Activated T-helper 9 cell treated with anti-CD3 and anti-CD28 coated beads, Interleukin-2, amount 50 U/mL, for 16 hours (primary cell): ENCODE measurements at regions not wholly inside any gene's neighbourhood (a gene's known extent, or its start where the extent isn't known, plus 50 kb on each side); places are given as distances from the start of the nearest gene placed in this dataset.
"Not testable (repeated sequence)": the region's sequence is repeated elsewhere in the genome, so short reads cannot be mapped to it uniquely, and the experiment has no call there.

ENCODE experiments used
- DNase-seq: peaks from one replicate; pipeline ENCODE4 v3.0.0-alpha.2; 2020; ENCODE audit warnings: low read depth

- no peak for DNase-seq
These were observed 68.4 kb upstream of the SSBP3 start for GRCh38 chr1:54474310-54475251.

GRCh38 chr1:54471588-54471987 lies 65.4 kb upstream of the SSBP3 start:
- DNase-seq, result no peak

GRCh38 chr1:54469444-54469843 lies 63.2 kb upstream of the SSBP3 start:
- not testable (repeated sequence) for DNase-seq

GRCh38 chr1:54468288-54469084 lies 62.3 kb upstream of the SSBP3 start:
- DNase-seq, result not testable (repeated sequence)

GRCh38 chr1:54465351-54465811 lies 59.2 kb upstream of the SSBP3 start:
- DNase-seq, result no peak

- DNase-seq, result no peak
These were observed 58.4 kb upstream of the SSBP3 start for GRCh38 chr1:54464477-54465146.

- no peak for DNase-seq
These were observed 57.9 kb upstream of the SSBP3 start for GRCh38 chr1:54464031-54464476.

- DNase-seq, result no peak
These were observed 57.3 kb upstream of the SSBP3 start for GRCh38 chr1:54463259-54464030.

GRCh38 chr1:54462597-54463258 lies 56.5 kb upstream of the SSBP3 start:
- no peak for DNase-seq

GRCh38 chr1:54461731-54462596 lies 55.8 kb upstream of the SSBP3 start:
- no peak for DNase-seq

- DNase-seq, result no peak
These were observed 54.7 kb upstream of the SSBP3 start for GRCh38 chr1:54460861-54461387.

- no peak for DNase-seq
These were observed 54.2 kb upstream of the SSBP3 start for GRCh38 chr1:54460351-54460750.

GRCh38 chr1:54459726-54460191 lies 53.6 kb upstream of the SSBP3 start:
- no peak for DNase-seq

GRCh38 chr1:54459140-54459539 lies 52.9 kb upstream of the SSBP3 start:
- no peak for DNase-seq

- DNase-seq, result no peak
These were observed 50.8 kb upstream of the SSBP3 start for GRCh38 chr1:54456921-54457529.

GRCh38 chr1:54456361-54456760 lies 50.2 kb upstream of the SSBP3 start:
- no peak for DNase-seq
